VCaP (cell line): ENCODE measurements at regions not wholly inside any gene's neighbourhood (a gene's known extent, or its start where the extent isn't known, plus 50 kb on each side); places are given as distances from the start of the nearest gene placed in this dataset.

Experiments used
- H3K27ac ChIP-seq: fragments of 450-650 bp; 2 replicates; pipeline ENCODE4 v1.5.1; 2017
- CTCF ChIP-seq: fragments of 450-650 bp; conservative IDR thresholded peaks from 2 replicates; pipeline ENCODE4 v1.5.1; 2017; ENCODE audit warnings: mild to moderate bottlenecking, moderate library complexity

GRCh38 chr9:129368444-129368978 lies 190.4 kb upstream of the IER5L start:
- no peak overlapping the region for H3K27ac ChIP-seq
- no peak for TF ChIP-seq CTCF

- H3K27ac ChIP-seq, result no peak overlapping the region
- no peak for TF ChIP-seq CTCF
Observed at GRCh38 chr9:129367287-129367686, 189.2 kb upstream of the IER5L start.

GRCh38 chr9:129365196-129365595 lies 187.1 kb upstream of the IER5L start:
- H3K27ac ChIP-seq, result no peak overlapping the region
- no peak for TF ChIP-seq CTCF

- H3K27ac ChIP-seq, result peak overlapping the region; percentile 48; the same call in 1 of the 2 replicates
- TF ChIP-seq CTCF, result no peak
Observed at GRCh38 chr9:129363216-129363873, 185.3 kb upstream of the IER5L start.

GRCh38 chr9:129362287-129363000 lies 184.4 kb upstream of the IER5L start:
- H3K27ac ChIP-seq, result peak overlapping the region; percentile 85
- peak; percentile 55 for TF ChIP-seq CTCF

- peak overlapping the region; percentile 85 for H3K27ac ChIP-seq
- no peak for TF ChIP-seq CTCF
Observed at GRCh38 chr9:129361196-129361595, 183.1 kb upstream of the IER5L start.

GRCh38 chr9:129359916-129360536 lies 182.0 kb upstream of the IER5L start:
- H3K27ac ChIP-seq, result no peak overlapping the region
- TF ChIP-seq CTCF, result no peak
